SK-N-SH treated with all-trans-retinoic acid at 6 μM for 48 hours (cell line): ENCODE measurements at regions not wholly inside any gene's neighbourhood (a gene's known extent, or its start where the extent isn't known, plus 50 kb on each side); places are given as distances from the start of the nearest gene placed in this dataset.

Experiments used
- ATAC-seq: fragments of 200-7000 bp; cut with Tn5 transposase; 3 replicates; pipeline ENCODE4 v1.9.1; 2020; ENCODE audit warnings: mild to moderate bottlenecking, moderate library complexity
- ARNTL ChIP-seq: fragments of 450-650 bp; formaldehyde crosslinking; IDR thresholded peaks from 2 replicates; pipeline ENCODE4 v1.5.0; 2020; ENCODE audit warnings: low read depth, mild to moderate bottlenecking, moderate library complexity, borderline replicate concordance
- BACH2 ChIP-seq: fragments of 250-450 bp; sonication (Bioruptor Pico); IDR thresholded peaks from 2 replicates; pipeline ENCODE4 v1.9.0; 2021; ENCODE audit warnings: mild to moderate bottlenecking, borderline replicate concordance
- CSRNP3 ChIP-seq: fragments of 250-450 bp; sonication (Bioruptor Pico); IDR thresholded peaks from 2 replicates; pipeline ENCODE4 v1.5.1; 2021; ENCODE audit warnings: mild to moderate bottlenecking, moderate library complexity
- ESRRG ChIP-seq: fragments of 250-450 bp; sonication (Bioruptor Pico); IDR thresholded peaks from 2 replicates; pipeline ENCODE4 v1.6.1; 2021; ENCODE audit warnings: mild to moderate bottlenecking
- GLIS3 ChIP-seq: fragments of 250-450 bp; sonication (Bioruptor Pico); IDR thresholded peaks from 2 replicates; pipeline ENCODE4 v1.5.0; 2020; ENCODE audit warnings: mild to moderate bottlenecking, moderate library complexity
- ISL1 ChIP-seq: fragments of 250-450 bp; sonication (Bioruptor Pico); IDR thresholded peaks from 2 replicates; pipeline ENCODE4 v2.1.2; 2022; ENCODE audit warnings: mild to moderate bottlenecking, moderate library complexity
- OSR1 ChIP-seq: fragments of 250-450 bp; sonication (Bioruptor Pico); IDR thresholded peaks from 2 replicates; pipeline ENCODE4 v1.8.0; 2022; ENCODE audit warnings: moderate library complexity, mild to moderate bottlenecking, inconsistent platforms
- PPARA ChIP-seq: fragments of 250-450 bp; sonication (Bioruptor Pico); IDR thresholded peaks from 2 replicates; pipeline ENCODE4 v1.5.0; 2020; ENCODE audit warnings: mild to moderate bottlenecking, borderline replicate concordance
- RARB ChIP-seq: fragments of 250-450 bp; sonication (Bioruptor Pico); IDR thresholded peaks from 2 replicates; pipeline ENCODE4 v1.8.0; 2021; ENCODE audit warnings: mild to moderate bottlenecking, moderate library complexity
- SNAI2 ChIP-seq: fragments of 250-450 bp; sonication (Bioruptor Pico); IDR thresholded peaks from 2 replicates; pipeline ENCODE4 v1.5.0; 2020; ENCODE audit warnings: mild to moderate bottlenecking, moderate library complexity
- TCF4 ChIP-seq: fragments of 250-450 bp; sonication (Bioruptor Pico); IDR thresholded peaks from 2 replicates; pipeline ENCODE4 v1.8.0; 2021; ENCODE audit warnings: mild to moderate bottlenecking, moderate library complexity, borderline replicate concordance
- TOX ChIP-seq: fragments of 250-450 bp; sonication (Bioruptor Pico); IDR thresholded peaks from 2 replicates; pipeline ENCODE4 v1.8.0; 2021; ENCODE audit warnings: mild to moderate bottlenecking, moderate library complexity, borderline replicate concordance
- ZC3H10 ChIP-seq: fragments of 250-450 bp; sonication (Bioruptor Pico); IDR thresholded peaks from 2 replicates; pipeline ENCODE4 v1.5.1; 2021; ENCODE audit warnings: mild to moderate bottlenecking, moderate library complexity
- ZFP3 ChIP-seq: fragments of 250-450 bp; sonication (Bioruptor Pico); IDR thresholded peaks from 2 replicates; pipeline ENCODE4 v1.5.0; 2020; ENCODE audit warnings: mild to moderate bottlenecking, moderate library complexity
- ZFP30 ChIP-seq: fragments of 450-650 bp; formaldehyde crosslinking; IDR thresholded peaks from 2 replicates; pipeline ENCODE4 v1.5.0; 2022; ENCODE audit warnings: mild to moderate bottlenecking, moderate library complexity
- ZNF565 ChIP-seq: fragments of 450-650 bp; formaldehyde crosslinking; conservative IDR thresholded peaks from 2 replicates; pipeline ENCODE4 v1.5.0; 2020; ENCODE audit warnings: low read depth, mild to moderate bottlenecking, moderate library complexity
- ZNF70 ChIP-seq: fragments of 450-650 bp; formaldehyde crosslinking; IDR thresholded peaks from 2 replicates; pipeline ENCODE4 v1.5.0; 2020; ENCODE audit warnings: mild to moderate bottlenecking, moderate library complexity
- ZNF8 ChIP-seq: fragments of 450-650 bp; formaldehyde crosslinking; IDR thresholded peaks from 2 replicates; pipeline ENCODE4 v1.5.0; 2020; ENCODE audit warnings: mild to moderate bottlenecking, moderate library complexity
- TF ChIP-seq, protein P1 (sequence below): fragments of 250-450 bp; sonication (Bioruptor Pico); IDR thresholded peaks from 2 replicates; pipeline ENCODE4 v1.5.1; 2020; ENCODE audit warnings: low read depth, mild to moderate bottlenecking, moderate library complexity
- TF ChIP-seq, protein P2 (sequence below): fragments of 250-450 bp; sonication (Bioruptor Pico); IDR thresholded peaks from 2 replicates; pipeline ENCODE4 v1.8.0; 2021; ENCODE audit warnings: low read depth, mild to moderate bottlenecking, moderate library complexity, borderline replicate concordance

DNA sequence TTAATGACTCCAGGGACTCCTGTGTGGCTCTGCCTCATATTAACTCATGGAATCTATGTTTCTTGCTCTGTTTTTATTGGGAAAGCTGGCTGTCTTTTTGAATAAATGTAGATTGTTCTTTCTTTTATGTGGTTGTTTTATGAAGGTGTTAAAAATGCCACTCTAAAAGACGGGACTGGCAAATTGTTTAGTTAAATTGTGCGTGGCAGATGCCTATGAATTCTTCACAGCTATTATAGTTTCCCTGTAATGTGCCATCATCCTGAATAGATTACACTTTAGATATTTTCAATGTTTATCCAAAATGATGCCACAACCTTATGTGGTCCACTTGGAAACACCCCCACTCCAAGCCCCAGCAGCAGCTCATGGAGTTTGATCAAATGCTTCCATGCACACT, 149.7 kb downstream of the ST6GAL2 start:
- ATAC-seq: no peak

GRCh38 chr2:106745468-106745867, 140.5 kb downstream of the ST6GAL2 start:
- ATAC-seq: peak; percentile 55; the same call in 1 of the 3 replicates
- TF ChIP-seq ZFP30 (no peak), TCF4 (CRISPR knock-in tag) (peak; percentile 60; the same call in 1 of the 2 replicates), CSRNP3 (no peak)

More for the DNA sequence above, 149.7 kb downstream of the ST6GAL2 start:
- TF ChIP-seq ZFP30 (no peak), BACH2 (CRISPR knock-in tag) (no peak), PPARA (no peak), TOX (no peak), ZNF8 (CRISPR knock-in tag) (no peak), ZFP3 (no peak), ZNF565 (CRISPR knock-in tag) (no peak), GLIS3 (no peak), CSRNP3 (no peak), ESRRG (CRISPR knock-in tag) (no peak), ZNF70 (CRISPR knock-in tag) (no peak), ZC3H10 (CRISPR knock-in tag) (no peak), TCF4 (CRISPR knock-in tag) (no peak)
- TF ChIP-seq, protein P1, sequence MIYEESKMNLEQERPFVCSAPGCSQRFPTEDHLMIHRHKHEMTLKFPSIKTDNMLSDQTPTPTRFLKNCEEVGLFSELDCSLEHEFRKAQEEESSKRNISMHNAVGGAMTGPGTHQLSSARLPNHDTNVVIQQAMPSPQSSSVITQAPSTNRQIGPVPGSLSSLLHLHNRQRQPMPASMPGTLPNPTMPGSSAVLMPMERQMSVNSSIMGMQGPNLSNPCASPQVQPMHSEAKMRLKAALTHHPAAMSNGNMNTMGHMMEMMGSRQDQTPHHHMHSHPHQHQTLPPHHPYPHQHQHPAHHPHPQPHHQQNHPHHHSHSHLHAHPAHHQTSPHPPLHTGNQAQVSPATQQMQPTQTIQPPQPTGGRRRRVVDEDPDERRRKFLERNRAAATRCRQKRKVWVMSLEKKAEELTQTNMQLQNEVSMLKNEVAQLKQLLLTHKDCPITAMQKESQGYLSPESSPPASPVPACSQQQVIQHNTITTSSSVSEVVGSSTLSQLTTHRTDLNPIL: no peak
- TF ChIP-seq, protein P2, sequence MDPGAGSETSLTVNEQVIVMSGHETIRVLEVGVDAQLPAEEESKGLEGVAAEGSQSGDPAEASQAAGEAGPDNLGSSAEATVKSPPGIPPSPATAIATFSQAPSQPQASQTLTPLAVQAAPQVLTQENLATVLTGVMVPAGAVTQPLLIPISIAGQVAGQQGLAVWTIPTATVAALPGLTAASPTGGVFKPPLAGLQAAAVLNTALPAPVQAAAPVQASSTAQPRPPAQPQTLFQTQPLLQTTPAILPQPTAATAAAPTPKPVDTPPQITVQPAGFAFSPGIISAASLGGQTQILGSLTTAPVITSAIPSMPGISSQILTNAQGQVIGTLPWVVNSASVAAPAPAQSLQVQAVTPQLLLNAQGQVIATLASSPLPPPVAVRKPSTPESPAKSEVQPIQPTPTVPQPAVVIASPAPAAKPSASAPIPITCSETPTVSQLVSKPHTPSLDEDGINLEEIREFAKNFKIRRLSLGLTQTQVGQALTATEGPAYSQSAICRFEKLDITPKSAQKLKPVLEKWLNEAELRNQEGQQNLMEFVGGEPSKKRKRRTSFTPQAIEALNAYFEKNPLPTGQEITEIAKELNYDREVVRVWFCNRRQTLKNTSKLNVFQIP: no peak

- ATAC-seq: no peak
- TF ChIP-seq ZNF565 (CRISPR knock-in tag) (no peak), PPARA (no peak), OSR1 (CRISPR knock-in tag) (no peak), ZNF70 (CRISPR knock-in tag) (no peak), ZFP3 (no peak), ISL1 (CRISPR knock-in tag) (no peak), BACH2 (CRISPR knock-in tag) (no peak), ARNTL (no peak), SNAI2 (CRISPR knock-in tag) (no peak), ZC3H10 (CRISPR knock-in tag) (no peak), RARB (no peak), ESRRG (CRISPR knock-in tag) (no peak), ZNF8 (CRISPR knock-in tag) (no peak), TCF4 (CRISPR knock-in tag) (no peak)
- TF ChIP-seq, protein P2: no peak
- TF ChIP-seq, protein P1: no peak
These were observed 136.1 kb downstream of the ST6GAL2 start for GRCh38 chr2:106749823-106750222.
